Left ventricle myocardium inferior (tissue), 1 donor: ENCODE measurements at regions not wholly inside any gene's neighbourhood (a gene's known extent, or its start where the extent isn't known, plus 50 kb on each side); places are given as distances from the start of the nearest gene placed in this dataset.

Experiments
- DNase-seq: peaks from one replicate; pipeline ENCODE4 v3.0.0-alpha.2; 2020
- H3K27ac ChIP-seq: fragments of 200-600 bp; replicated peaks from 2 replicates; pipeline ENCODE4 v1.8.0; 2021
- H3K27me3 ChIP-seq: fragments of 200-600 bp; 2 replicates; pipeline ENCODE4 v1.8.0; 2021; ENCODE audit warnings: low read depth
- H3K36me3 ChIP-seq: fragments of 200-600 bp; 2 replicates; pipeline ENCODE4 v1.8.0; 2021
- H3K4me1 ChIP-seq: fragments of 200-600 bp; 2 replicates; pipeline ENCODE4 v1.8.0; 2021
- H3K4me3 ChIP-seq: fragments of 200-600 bp; 2 replicates; pipeline ENCODE4 v1.8.0; 2021; ENCODE audit warnings: mild to moderate bottlenecking, moderate library complexity
- H3K9me3 ChIP-seq: fragments of 200-600 bp; replicated peaks from 2 replicates; pipeline ENCODE4 v1.8.0; 2021
- CTCF ChIP-seq: fragments of 200-600 bp; IDR thresholded peaks from 2 replicates; pipeline ENCODE4 v1.8.0; 2021; ENCODE audit warnings: antibody characterized with exemption, mild to moderate bottlenecking, borderline replicate concordance
- intact Hi-C: fragments of 100-400 bp; cut with micrococcal nuclease; formaldehyde crosslinking; loops from one replicate; pipeline ENCODE4 v1.11.0; 2022
- donor health status: DM: no; HTN: yes; CAD: no; lungs with severe emphysema.

DNA sequence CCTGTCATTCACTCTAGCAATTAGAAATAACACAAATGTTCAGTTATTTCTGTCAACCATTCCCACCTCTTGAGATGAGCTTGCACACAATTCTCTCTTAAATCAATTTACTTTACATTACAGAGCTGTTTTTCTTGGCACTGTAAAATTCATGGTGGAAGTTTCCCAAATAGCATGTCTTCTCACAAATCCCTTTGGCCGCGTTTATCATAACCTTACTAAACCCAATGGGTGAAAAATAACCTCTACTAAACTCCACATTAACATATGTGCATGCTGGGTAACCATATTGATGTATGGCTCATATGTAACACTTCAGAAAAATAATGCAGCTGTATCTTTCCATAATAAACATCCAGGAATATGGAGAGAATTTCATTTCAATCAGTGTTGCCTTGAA, 75.5 kb upstream of the SULT1C3 start:
- H3K4me3 ChIP-seq, result no peak overlapping the region
- no peak for TF ChIP-seq CTCF
- DNase-seq, result no peak
- H3K4me1 ChIP-seq, result no peaks in the 10 kb centered on the region
- H3K27ac ChIP-seq, result no peak overlapping the region
- H3K27me3 ChIP-seq, result no peaks in the 10 kb centered on the region
- intact Hi-C loops, result no loop called here
- H3K36me3 ChIP-seq, result no peaks in the 10 kb centered on the region
- H3K9me3 ChIP-seq, result no peaks in the 10 kb centered on the region

DNA sequence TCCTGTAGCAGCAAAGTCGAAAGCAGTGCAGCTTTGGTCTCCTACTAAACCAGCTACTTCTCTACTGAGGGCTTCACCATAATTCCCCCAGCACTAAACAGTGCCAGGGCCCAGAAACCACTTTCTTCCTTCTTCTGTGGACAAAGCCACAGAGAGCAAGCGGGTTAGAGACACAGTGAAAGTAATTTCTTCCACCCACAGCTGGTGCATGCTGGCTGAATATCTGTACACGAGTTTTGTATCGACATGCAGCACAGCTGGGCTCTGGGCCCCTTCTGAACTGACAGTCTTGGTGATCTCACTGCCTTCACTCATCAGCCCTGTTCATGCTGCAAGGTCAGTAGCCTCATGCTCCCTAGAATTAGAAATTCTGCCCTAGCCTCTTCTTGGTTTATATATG, 74.0 kb upstream of the SULT1C3 start:
- H3K36me3 ChIP-seq, result no peaks in the 10 kb centered on the region
- no peak for TF ChIP-seq CTCF
- H3K27me3 ChIP-seq, result no peaks in the 10 kb centered on the region
- intact Hi-C loops, result no loop called here
- no peak overlapping the region for H3K27ac ChIP-seq
- DNase-seq, result no peak
- no peak overlapping the region for H3K4me3 ChIP-seq
- H3K4me1 ChIP-seq, result no peaks in the 10 kb centered on the region
- no peaks in the 10 kb centered on the region for H3K9me3 ChIP-seq

GRCh38 chr2:108167699-108168098, 72.1 kb upstream of the SULT1C3 start:
- DNase-seq, result no peak
- Histone ChIP-seq H3K9me3 (no peaks in the 10 kb centered on the region), H3K4me1 (no peaks in the 10 kb centered on the region), H3K27ac (no peak overlapping the region), H3K27me3 (peaks cover 5% of the 10 kb centered on the region), H3K36me3 (no peaks in the 10 kb centered on the region), H3K4me3 (no peak overlapping the region)
- intact Hi-C loops, result no loop called here
- no peak for TF ChIP-seq CTCF

DNA sequence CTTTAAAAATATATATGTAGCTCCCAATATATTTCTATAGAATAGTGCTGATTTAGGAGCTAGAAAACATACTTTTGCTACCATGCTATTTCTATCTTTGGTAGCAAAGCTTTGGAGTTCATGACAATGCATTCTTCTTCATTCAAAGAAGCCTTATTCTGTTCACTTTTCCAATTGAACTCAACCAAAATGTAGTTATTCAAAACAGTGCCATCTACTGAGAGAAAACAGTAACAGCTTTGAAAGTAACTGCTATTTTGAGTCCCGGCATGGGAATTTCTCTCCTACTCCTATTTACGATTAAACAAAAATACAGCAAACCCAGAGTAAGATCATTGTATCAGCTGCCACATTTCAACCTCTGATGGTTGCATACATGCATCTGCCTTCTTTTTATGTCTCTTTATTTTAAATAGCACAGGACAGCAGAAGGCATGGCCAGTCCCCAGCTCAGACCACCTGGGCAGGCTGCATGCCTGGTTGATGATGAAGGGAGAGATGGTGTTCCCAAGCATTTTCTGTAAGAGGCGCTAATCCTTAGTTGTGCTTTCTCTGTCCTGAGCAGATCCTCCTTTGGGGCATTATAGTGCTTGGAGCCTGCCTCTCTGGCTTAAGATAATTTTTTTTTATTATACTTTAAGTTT, 69.7 kb upstream of the SULT1C3 start:
- DNase-seq, result no peak
- Histone ChIP-seq H3K4me3 (no peak overlapping the region), H3K27ac (no peak overlapping the region), H3K27me3 (peaks cover 5% of the 10 kb centered on the region), H3K9me3 (no peaks in the 10 kb centered on the region), H3K36me3 (no peaks in the 10 kb centered on the region), H3K4me1 (no peaks in the 10 kb centered on the region)
- peak; percentile 46 for TF ChIP-seq CTCF
- intact Hi-C loops, result no loop called here

- Histone ChIP-seq H3K27me3 (peaks cover 5% of the 10 kb centered on the region), H3K4me1 (no peaks in the 10 kb centered on the region), H3K27ac (no peak overlapping the region), H3K9me3 (no peaks in the 10 kb centered on the region), H3K4me3 (no peak overlapping the region), H3K36me3 (no peaks in the 10 kb centered on the region)
- no peak for TF ChIP-seq CTCF
- no peak for DNase-seq
- intact Hi-C loops, result no loop called here
These were observed 68.1 kb upstream of the SULT1C3 start for GRCh38 chr2:108171657-108172056.
